K562 (cell line): ENCODE measurements at regions not wholly inside any gene's neighbourhood (a gene's known extent, or its start where the extent isn't known, plus 50 kb on each side); places are given as distances from the start of the nearest gene placed in this dataset.

ENCODE experiments used
- GABPB1 ChIP-seq: sonication (generic); formaldehyde crosslinking; IDR thresholded peaks from 2 replicates; pipeline ENCODE4 v1.8.0; 2022; ENCODE audit warnings: mild to moderate bottlenecking, missing genetic modification reagents
- NFIC ChIP-seq: fragments of 450-650 bp; IDR thresholded peaks from 2 replicates; pipeline ENCODE4 v1.6.1; 2017; ENCODE audit warnings: mild to moderate bottlenecking, inconsistent platforms
- NR3C1 ChIP-seq: sonication (generic); formaldehyde crosslinking; IDR thresholded peaks from 2 replicates; pipeline ENCODE4 v1.8.1; 2022; ENCODE audit warnings: missing genetic modification reagents
- SMARCA5 ChIP-seq: fragments of 450-650 bp; IDR thresholded peaks from 2 replicates; pipeline ENCODE4 v1.6.1; 2016
- STAT6 ChIP-seq: sonication (generic); formaldehyde crosslinking; IDR thresholded peaks from 2 replicates; pipeline ENCODE4 v1.8.1; 2023; ENCODE audit warnings: mild to moderate bottlenecking, missing genetic modification reagents
- TAF1 ChIP-seq: IDR thresholded peaks from 2 replicates; pipeline ENCODE4 v1.6.1; 2011; ENCODE audit warnings: mild to moderate bottlenecking, low read length, moderate library complexity; ENCODE audit not compliant: insufficient read depth, control insufficient read depth, severe bottlenecking; ENCODE audit errors: extremely low read depth
- ZEB2 ChIP-seq: fragments of 450-650 bp; IDR thresholded peaks from 2 replicates; pipeline ENCODE4 v1.6.1; 2016

GRCh38 chr11:29306527-29306926, 710.3 kb downstream of the KCNA4 start:
- TF ChIP-seq STAT6 (CRISPR knock-in tag), result no peak
- no peak for TF ChIP-seq SMARCA5
- TF ChIP-seq NR3C1 (CRISPR knock-in tag), result no peak
- no peak for TF ChIP-seq TAF1
- no peak for TF ChIP-seq GABPB1 (CRISPR knock-in tag)
- TF ChIP-seq ZEB2, result no peak
- TF ChIP-seq NFIC, result no peak
